ENCODE measurements at regions not wholly inside any gene's neighbourhood (a gene's known extent, or its start where the extent isn't known, plus 50 kb on each side); places are given as distances from the start of the nearest gene placed in this dataset.

DNA sequence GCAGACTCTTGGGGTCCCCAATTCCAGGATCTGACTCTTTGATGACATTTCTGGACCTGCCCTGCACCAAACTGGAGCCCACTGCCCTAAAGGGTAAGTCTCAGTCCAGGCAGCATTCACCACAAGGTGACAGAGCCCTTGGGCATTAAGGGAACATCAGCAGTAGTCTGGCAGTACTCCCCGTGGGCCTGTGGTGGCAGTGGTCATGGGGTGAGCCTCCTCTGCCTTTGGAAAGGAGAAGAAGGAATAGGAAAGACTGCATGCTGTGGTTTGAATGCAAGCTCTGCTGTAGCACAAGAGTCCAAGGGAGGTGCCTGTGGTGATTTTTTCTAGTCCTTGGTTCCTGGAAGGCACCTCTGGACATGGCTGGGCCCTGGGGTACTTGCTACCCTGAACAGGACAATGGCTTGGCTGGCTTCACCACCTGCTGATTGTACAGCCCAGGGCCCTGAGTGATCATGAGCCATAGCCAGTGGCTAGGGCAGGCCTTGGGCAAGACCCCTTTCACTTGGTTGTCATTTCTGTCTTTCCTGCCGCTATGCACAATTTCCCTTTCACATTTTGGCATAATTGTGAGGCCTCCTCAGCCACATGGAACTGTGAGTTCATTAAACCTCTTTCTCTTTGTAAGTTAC lies 160.7 kb upstream of the GRIA4 start:
- TF ChIP-seq EZH2 (IDR thresholded peaks at IDR 0.05; ENCODE audit: borderline replicate concordance, low read depth, low read length, severe bottlenecking) = no peak
- TF ChIP-seq, protein P1, sequence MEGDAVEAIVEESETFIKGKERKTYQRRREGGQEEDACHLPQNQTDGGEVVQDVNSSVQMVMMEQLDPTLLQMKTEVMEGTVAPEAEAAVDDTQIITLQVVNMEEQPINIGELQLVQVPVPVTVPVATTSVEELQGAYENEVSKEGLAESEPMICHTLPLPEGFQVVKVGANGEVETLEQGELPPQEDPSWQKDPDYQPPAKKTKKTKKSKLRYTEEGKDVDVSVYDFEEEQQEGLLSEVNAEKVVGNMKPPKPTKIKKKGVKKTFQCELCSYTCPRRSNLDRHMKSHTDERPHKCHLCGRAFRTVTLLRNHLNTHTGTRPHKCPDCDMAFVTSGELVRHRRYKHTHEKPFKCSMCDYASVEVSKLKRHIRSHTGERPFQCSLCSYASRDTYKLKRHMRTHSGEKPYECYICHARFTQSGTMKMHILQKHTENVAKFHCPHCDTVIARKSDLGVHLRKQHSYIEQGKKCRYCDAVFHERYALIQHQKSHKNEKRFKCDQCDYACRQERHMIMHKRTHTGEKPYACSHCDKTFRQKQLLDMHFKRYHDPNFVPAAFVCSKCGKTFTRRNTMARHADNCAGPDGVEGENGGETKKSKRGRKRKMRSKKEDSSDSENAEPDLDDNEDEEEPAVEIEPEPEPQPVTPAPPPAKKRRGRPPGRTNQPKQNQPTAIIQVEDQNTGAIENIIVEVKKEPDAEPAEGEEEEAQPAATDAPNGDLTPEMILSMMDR (IDR thresholded peaks at IDR 0.05; ENCODE audit: borderline replicate concordance, extremely low read depth, low read length, poor library complexity, severe bottlenecking) = no peak

Measured in DND-41 (cell line).